Activated CD4-positive, alpha-beta memory T cell treated with anti-CD3 and anti-CD28 coated beads, Interleukin-2, amount 10 ng/mL, durations not matched to agents 7 days and 5 days (primary cell): ENCODE measurements at regions not wholly inside any gene's neighbourhood (a gene's known extent, or its start where the extent isn't known, plus 50 kb on each side); places are given as distances from the start of the nearest gene placed in this dataset.
"Not testable (repeated sequence)": the region's sequence is repeated elsewhere in the genome, so short reads cannot be mapped to it uniquely, and the experiment has no call there.

Experiments
- CTCF ChIA-PET: fragments of 350-600 bp; sonication (Branson Sonifier 250); formaldehyde crosslinking; loops from one replicate; lab custom pipeline; 2021; ENCODE audit warnings: antibody characterized with exemption, inconsistent platforms; lab: Charles Lee
- POLR2A ChIA-PET: fragments of 350-600 bp; sonication (Branson Sonifier 250); formaldehyde crosslinking; loops from one replicate; lab custom pipeline; 2021; ENCODE audit warnings: antibody characterized with exemption; lab: Charles Lee
- DNase-seq: peaks from one replicate; pipeline ENCODE4 v3.0.0-alpha.2; 2020
- H3K27ac Mint-ChIP-seq: one replicate; pipeline ENCODE4 v1.8.0; 2021; ENCODE audit warnings: mild to moderate bottlenecking, mixed read lengths
- H3K27me3 Mint-ChIP-seq: one replicate; pipeline ENCODE4 v1.8.0; 2021; ENCODE audit warnings: mixed read lengths
- H3K36me3 Mint-ChIP-seq: one replicate; pipeline ENCODE4 v1.8.0; 2021; ENCODE audit warnings: low read depth, mixed read lengths
- H3K4me1 Mint-ChIP-seq: one replicate; pipeline ENCODE4 v1.8.0; 2021; ENCODE audit warnings: mixed read lengths
- H3K4me3 Mint-ChIP-seq: one replicate; pipeline ENCODE4 v1.8.0; 2021; ENCODE audit warnings: mild to moderate bottlenecking, mixed read lengths
- H3K9me3 Mint-ChIP-seq: one replicate; pipeline ENCODE4 v1.8.0; 2021; ENCODE audit warnings: mixed read lengths

DNA sequence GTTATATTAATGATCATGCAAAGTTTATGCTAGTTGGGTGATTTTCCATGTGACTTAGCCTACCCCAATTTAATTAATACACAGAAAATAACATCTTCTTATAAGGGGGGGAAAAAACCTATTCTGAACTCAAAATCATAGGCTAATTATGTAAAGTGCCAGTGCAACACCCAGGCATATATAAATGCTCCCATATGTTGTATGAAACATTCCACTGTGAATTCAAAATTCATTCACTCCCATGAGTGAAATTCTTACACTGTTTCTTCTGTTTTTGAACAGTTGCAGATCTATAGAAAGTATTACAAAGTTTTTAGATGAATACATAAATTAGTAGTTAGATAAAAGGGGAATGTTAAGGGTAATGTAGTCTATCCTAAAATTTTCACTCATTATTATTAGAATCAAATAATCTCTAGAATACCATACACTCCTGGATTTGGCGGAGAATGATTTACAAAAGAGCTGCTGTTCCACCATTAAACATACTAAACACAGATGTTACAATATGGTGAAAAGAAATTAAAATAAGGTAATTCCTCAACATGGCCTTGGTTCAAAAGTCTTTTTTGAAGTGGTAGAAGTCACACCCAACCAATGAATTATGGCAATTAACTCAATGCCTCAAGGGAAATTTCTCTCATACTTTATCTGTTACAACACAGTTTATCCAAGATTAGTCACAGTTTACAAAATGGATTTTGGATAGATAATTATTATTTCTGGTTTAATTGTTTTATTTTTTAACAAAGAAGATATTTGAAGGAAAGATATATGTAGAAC lies 454.1 kb upstream of the FLRT2 start:
- POLR2A ChIA-PET: no interaction called here
- no peak for DNase-seq
- H3K4me3 Mint-ChIP-seq: no peak overlapping the region
- H3K36me3 Mint-ChIP-seq: no peaks in the 10 kb centered on the region
- no peaks in the 10 kb centered on the region for H3K4me1 Mint-ChIP-seq
- no peaks in the 10 kb centered on the region for H3K27me3 Mint-ChIP-seq
- no peak overlapping the region for H3K27ac Mint-ChIP-seq
- CTCF ChIA-PET: no interaction called here
- peaks cover 4% of the 10 kb centered on the region for H3K9me3 Mint-ChIP-seq

DNA sequence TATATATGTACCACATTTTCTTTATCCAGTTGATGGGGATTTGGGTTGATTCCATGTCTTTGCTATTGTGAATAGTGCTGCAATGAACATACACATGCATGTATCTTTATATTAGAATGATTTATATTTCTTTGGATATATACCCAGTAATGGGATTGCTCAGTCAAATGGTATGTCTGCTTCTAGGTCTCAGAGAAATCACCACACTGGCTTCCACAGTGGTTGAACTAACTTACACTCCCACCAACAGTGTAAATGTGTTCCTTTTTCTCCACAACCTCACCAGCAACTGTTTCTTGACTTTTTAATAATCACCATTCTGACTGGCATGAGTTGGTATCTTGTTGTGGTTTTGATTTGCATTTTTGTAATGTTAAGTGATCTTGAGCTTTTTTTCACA lies 452.2 kb upstream of the FLRT2 start:
- CTCF ChIA-PET, DNase-seq, H3K36me3 Mint-ChIP-seq, H3K27ac Mint-ChIP-seq, POLR2A ChIA-PET, H3K4me3 Mint-ChIP-seq, H3K27me3 Mint-ChIP-seq, H3K4me1 Mint-ChIP-seq, H3K9me3 Mint-ChIP-seq: not testable (repeated sequence)

DNA sequence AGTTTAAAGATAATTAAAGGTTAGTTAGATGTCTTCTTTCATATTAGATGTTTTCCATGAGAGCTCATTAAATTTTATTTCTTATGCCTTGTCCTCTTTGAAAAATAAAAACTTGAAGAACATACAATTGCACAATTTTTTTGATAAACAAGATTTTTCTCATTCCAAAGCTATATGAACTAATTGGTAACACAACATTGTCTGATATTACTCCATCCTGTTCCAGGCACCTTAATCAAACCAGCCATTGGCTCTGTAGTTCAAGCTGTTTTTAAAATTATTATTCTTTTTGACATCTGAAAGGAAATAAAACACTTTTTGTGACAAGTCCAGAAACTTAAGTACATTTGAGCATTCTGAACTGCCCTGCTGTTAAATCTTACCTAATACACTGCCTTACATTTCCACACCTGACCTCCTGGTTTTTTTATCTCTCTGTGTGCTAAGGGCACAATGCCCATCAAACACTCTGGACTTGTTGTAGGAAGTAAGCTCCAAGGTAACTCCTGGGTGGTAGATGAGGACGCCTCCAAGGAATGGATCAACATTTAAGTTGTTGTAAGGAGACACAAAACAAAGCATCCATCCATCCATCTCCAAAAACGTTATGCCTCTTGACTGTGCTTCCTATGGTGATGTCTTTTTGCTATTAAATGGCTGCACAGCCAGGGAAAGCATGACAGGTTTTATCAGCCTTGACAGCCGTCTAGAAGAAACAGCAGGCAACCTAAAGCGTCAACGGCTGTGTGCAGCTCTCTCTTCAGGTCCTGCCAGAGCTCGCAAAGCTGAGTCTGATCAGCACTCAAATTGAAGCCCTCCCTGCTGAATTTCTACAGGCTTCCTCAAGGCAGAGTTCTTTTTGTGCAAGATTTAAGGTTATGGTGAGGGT lies 449.9 kb upstream of the FLRT2 start:
- H3K36me3 Mint-ChIP-seq: no peaks in the 10 kb centered on the region
- H3K9me3 Mint-ChIP-seq: peaks cover 8% of the 10 kb centered on the region
- ChIA-PET POLR2A (no interaction called here), CTCF (no interaction called here)
- no peaks in the 10 kb centered on the region for H3K4me1 Mint-ChIP-seq
- no peak overlapping the region for H3K4me3 Mint-ChIP-seq
- no peak for DNase-seq
- H3K27me3 Mint-ChIP-seq: no peaks in the 10 kb centered on the region
- no peak overlapping the region for H3K27ac Mint-ChIP-seq

DNA sequence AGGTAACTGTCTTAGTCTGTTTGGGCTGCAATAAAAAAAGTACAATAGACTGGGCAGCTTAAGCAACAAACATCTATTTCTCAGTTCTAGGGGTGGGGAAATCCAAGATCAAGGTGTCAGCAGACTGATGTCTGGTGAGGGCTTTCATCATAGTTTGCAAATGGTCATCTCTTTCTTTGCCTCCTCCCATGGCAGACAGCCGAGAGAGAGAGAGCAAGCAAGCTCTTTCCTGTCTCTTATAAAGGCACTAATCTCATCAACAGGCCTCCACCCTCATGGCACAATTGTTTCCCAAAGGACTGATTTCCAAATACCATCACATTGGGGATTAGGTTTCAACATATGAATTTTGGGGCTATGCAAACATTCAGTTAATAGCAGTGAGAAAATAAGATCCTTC lies 445.6 kb upstream of the FLRT2 start:
- Mint-ChIP-seq H3K36me3 (no peaks in the 10 kb centered on the region), H3K9me3 (peaks cover 8% of the 10 kb centered on the region), H3K27ac (no peak overlapping the region), H3K27me3 (no peaks in the 10 kb centered on the region), H3K4me3 (no peak overlapping the region), H3K4me1 (no peaks in the 10 kb centered on the region)
- POLR2A ChIA-PET: no interaction called here
- CTCF ChIA-PET: interaction anchor here (0.5 kb wide), 1 partner anchor 186 kb away, joined by 6 read pairs; no protein-coding TSS in a partner anchor
- DNase-seq: no peak

DNA sequence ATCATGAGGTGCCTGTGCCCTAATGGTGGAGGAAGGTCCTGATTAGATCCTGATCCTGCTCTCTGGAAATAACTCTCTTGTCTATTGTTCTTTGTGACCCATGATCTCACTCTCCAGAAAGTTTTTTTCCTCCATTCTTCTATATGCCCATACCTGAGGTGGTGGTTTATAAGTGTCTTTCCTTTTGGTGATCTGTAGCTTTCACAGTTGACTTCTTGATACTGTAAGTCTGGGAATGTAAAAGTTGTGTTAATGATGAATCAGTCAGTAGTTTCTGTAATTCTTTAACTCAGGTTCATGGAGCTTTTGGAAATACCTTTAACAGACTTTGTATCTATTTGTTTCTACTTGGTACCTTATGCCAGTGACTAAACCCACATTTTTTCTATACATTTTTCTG lies 444.0 kb upstream of the FLRT2 start:
- Mint-ChIP-seq H3K4me3 (no peak overlapping the region), H3K36me3 (no peaks in the 10 kb centered on the region), H3K9me3 (peaks cover 8% of the 10 kb centered on the region), H3K27ac (no peak overlapping the region), H3K4me1 (no peaks in the 10 kb centered on the region), H3K27me3 (no peaks in the 10 kb centered on the region)
- no peak for DNase-seq
- ChIA-PET POLR2A (no interaction called here), CTCF (no interaction called here)

DNA sequence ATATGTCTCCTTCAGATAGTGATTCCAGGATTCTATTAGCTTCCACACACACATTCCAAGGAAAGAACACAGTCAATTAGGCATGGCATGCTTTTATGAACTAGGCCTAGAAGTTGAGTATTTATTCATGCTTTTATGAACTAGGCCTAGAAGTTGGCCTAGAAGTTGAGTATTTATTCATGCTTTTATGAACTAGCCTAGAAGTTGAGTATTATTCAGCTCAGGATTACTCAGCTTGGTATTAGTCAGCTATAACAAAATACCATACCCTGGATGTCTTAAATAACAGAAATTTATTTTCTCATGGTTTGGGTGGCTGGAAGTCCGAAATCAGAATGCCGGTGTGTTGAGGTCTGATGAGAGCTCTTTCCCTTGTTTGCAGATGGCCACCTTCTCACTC lies 442.7 kb upstream of the FLRT2 start:
- Mint-ChIP-seq H3K9me3 (peaks cover 8% of the 10 kb centered on the region), H3K4me3 (no peak overlapping the region), H3K4me1 (no peaks in the 10 kb centered on the region), H3K36me3 (no peaks in the 10 kb centered on the region), H3K27me3 (no peaks in the 10 kb centered on the region), H3K27ac (no peak overlapping the region)
- no peak for DNase-seq
- CTCF ChIA-PET: no interaction called here
- POLR2A ChIA-PET: no interaction called here

DNA sequence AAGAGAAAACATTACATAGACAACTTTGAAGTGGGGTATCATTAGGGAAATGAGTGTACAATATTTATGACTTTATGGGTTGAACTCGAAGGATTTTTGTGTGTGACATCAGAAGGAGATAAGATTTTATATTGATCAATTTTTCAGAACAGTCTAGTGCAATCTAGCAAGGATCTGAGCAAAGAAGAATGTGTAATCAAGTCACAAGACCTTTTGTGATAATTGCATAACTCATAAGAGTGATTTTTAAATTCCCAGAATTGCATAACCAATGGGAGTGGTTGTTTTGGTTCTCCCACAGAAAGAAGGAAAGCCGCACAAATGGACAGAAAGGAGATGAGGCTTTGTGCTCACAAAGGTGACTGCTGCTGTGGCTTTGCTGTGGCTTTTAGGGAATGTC lies 441.8 kb upstream of the FLRT2 start:
- no peak overlapping the region for H3K4me3 Mint-ChIP-seq
- no peaks in the 10 kb centered on the region for H3K4me1 Mint-ChIP-seq
- no peaks in the 10 kb centered on the region for H3K27me3 Mint-ChIP-seq
- no peak for DNase-seq
- H3K36me3 Mint-ChIP-seq: no peaks in the 10 kb centered on the region
- H3K27ac Mint-ChIP-seq: no peak overlapping the region
- peaks cover 5% of the 10 kb centered on the region for H3K9me3 Mint-ChIP-seq
- ChIA-PET CTCF (no interaction called here), POLR2A (no interaction called here)

DNA sequence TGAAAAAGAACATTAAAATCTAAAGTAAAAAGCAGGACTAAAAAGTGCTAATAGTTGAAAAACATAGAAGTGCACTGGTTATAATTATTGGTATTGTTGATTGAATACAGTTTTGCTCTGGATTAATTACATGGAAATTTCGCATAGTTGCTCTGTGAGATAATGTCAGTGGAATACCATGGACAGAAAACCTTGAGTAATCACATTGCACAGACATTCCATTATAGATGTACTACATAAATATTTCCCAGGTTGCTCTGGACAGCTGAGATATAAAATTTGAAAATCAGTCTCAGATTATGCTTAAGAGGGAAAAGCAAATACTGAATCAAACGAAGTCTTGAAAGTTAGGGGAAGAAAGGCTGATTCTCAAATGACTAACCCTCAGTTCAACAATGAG lies 439.3 kb upstream of the FLRT2 start:
- H3K27ac Mint-ChIP-seq: no peak overlapping the region
- no peak for DNase-seq
- no peaks in the 10 kb centered on the region for H3K4me1 Mint-ChIP-seq
- no peaks in the 10 kb centered on the region for H3K27me3 Mint-ChIP-seq
- no peaks in the 10 kb centered on the region for H3K36me3 Mint-ChIP-seq
- ChIA-PET POLR2A (no interaction called here), CTCF (no interaction called here)
- no peak overlapping the region for H3K4me3 Mint-ChIP-seq
- peaks cover 3% of the 10 kb centered on the region for H3K9me3 Mint-ChIP-seq

DNA sequence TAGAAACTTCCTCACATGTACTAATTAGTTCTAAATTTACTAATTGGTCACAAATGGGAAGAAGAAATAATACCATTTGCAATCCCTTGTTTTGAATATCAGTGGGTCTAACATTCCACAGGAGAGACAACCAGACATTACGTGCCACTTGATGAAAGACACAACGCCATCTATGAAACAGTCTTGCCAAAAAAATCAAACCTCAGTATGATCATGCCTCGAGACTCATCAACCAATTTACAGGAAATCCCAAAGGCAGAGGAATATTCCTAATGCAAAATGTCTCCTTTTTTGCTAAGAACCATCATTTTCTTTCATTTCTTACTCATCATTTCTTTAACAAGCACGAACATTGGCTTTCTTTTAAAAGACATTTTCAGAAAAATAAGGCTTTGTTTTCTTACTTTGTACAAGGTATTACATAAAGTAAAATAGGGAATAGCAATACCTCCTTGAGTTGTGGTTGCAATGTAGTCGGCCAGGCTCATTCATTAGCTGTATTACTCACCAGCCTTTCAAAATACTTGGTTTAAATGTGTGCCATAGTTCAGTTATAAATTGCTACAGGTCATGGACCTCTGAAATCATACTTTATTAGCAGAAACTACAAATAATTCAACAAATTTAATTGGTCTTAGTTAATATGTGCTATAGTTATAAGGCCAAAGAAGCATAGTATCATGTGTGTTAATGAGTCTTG lies 436.2 kb upstream of the FLRT2 start:
- Mint-ChIP-seq H3K27ac (no peak overlapping the region), H3K27me3 (no peaks in the 10 kb centered on the region), H3K4me1 (no peaks in the 10 kb centered on the region), H3K9me3 (no peaks in the 10 kb centered on the region), H3K4me3 (no peak overlapping the region), H3K36me3 (no peaks in the 10 kb centered on the region)
- ChIA-PET POLR2A (no interaction called here), CTCF (no interaction called here)
- DNase-seq: no peak

DNA sequence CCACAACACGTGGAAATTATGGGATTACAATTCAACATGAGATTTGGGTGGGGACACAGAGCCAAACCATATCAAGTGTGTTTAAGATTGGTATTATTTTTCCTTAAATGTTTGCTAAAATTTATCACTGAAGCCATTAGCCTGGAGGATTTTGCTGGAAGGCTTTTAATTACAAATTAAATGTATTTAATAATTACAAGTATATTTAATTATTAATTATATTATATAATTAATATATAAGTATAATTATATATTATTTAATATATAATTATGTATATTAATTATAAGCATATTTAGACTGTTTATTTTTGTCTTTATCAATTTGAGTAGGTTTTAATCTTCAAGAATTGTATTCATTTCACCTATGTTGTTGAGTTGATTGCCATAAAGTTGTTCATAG lies 427.4 kb upstream of the FLRT2 start:
- no peaks in the 10 kb centered on the region for H3K4me1 Mint-ChIP-seq

DNA sequence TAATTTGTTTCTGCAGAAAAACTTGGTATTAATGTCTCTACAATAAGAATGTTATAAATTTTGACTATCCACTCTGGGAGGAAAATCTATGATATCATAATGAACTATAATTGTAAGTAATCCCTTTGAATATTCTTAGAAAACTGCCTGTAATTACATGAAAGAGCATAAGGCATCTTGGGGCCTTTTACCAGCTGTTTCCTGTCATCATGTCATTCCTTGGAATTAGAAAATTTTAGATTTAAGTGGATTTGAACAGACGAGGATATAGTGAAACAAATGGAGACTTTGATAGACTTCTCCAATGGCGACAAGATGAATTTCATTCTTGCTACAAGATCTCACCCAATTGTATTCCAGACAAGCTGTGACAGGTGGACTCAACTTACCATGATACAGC lies 423.4 kb upstream of the FLRT2 start:
- no peak for DNase-seq
- H3K36me3 Mint-ChIP-seq: no peaks in the 10 kb centered on the region
- POLR2A ChIA-PET: no interaction called here
- H3K9me3 Mint-ChIP-seq: peaks cover 10% of the 10 kb centered on the region
- H3K4me1 Mint-ChIP-seq: no peaks in the 10 kb centered on the region
- H3K27me3 Mint-ChIP-seq: no peaks in the 10 kb centered on the region
- H3K27ac Mint-ChIP-seq: no peak overlapping the region
- CTCF ChIA-PET: no interaction called here
- H3K4me3 Mint-ChIP-seq: no peak overlapping the region

More for the DNA sequence above, 427.4 kb upstream of the FLRT2 start:
- H3K9me3 Mint-ChIP-seq: peaks cover 5% of the 10 kb centered on the region
- H3K36me3 Mint-ChIP-seq: no peaks in the 10 kb centered on the region
- DNase-seq: no peak
- no peak overlapping the region for H3K4me3 Mint-ChIP-seq
- ChIA-PET POLR2A (no interaction called here), CTCF (no interaction called here)
- no peaks in the 10 kb centered on the region for H3K27me3 Mint-ChIP-seq
- no peak overlapping the region for H3K27ac Mint-ChIP-seq

DNA sequence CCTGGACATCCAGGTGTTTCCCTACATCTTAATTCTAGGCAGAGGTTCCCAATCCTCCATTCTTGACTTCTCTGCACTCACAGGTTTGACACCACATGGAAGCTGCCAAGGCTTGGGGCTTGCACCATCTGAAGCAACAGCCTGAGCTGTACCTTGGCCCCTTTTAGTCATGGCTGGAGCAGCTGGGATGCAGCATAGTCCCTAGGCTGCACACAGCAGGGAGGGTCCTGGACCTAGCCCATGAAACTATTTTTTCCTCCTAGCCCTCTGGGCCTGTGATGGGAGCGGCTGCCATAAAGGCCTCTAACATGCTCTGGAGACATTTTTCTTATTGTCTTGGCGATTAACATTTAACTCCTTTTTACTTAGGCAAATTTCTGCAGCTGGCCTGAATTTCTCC lies 417.2 kb upstream of the FLRT2 start:
- no peak for DNase-seq
- ChIA-PET POLR2A (no interaction called here), CTCF (no interaction called here)
- no peak overlapping the region for H3K4me3 Mint-ChIP-seq
- H3K27me3 Mint-ChIP-seq: no peaks in the 10 kb centered on the region
- H3K27ac Mint-ChIP-seq: no peak overlapping the region
- H3K9me3 Mint-ChIP-seq: peaks cover 23% of the 10 kb centered on the region
- no peaks in the 10 kb centered on the region for H3K36me3 Mint-ChIP-seq
- H3K4me1 Mint-ChIP-seq: no peaks in the 10 kb centered on the region

DNA sequence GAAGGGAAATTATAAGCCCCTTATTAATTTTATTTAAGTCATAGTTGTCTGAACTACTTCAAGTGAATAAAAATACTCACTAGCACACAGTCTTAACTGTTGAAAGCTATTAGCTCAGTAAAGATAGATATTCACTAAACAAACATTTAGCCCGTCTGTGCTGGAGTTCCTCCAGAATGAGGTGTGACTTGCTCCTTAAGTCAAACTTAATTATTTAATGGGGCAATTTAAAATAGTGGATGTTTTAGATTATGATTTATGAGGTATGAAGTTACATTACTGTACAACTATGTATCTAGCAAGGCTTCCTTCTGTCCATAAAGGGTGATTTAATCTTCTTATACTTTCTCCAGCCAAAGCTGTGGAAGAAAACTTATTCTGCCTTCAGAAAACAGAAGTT lies 414.0 kb upstream of the FLRT2 start:
- DNase-seq: no peak
- Mint-ChIP-seq H3K9me3 (peaks cover 22% of the 10 kb centered on the region), H3K27me3 (no peaks in the 10 kb centered on the region), H3K27ac (no peak overlapping the region), H3K4me3 (no peak overlapping the region), H3K4me1 (no peaks in the 10 kb centered on the region), H3K36me3 (no peaks in the 10 kb centered on the region)
- POLR2A ChIA-PET: no interaction called here
- CTCF ChIA-PET: no interaction called here
